ENCODE measurements at regions not wholly inside any gene's neighbourhood (a gene's known extent, or its start where the extent isn't known, plus 50 kb on each side); places are given as distances from the start of the nearest gene placed in this dataset.

GRCh38 chr1:232184561-232185530 lies 445.1 kb downstream of the SIPA1L2 start:
- no peak for DNase-seq
- Histone ChIP-seq H3K27ac (no peak overlapping the region), H3K4me1 (peaks cover 8 to 18% of the 10 kb centered on the region in 2 donors), H3K9me3 (no peaks in the 10 kb centered on the region), H3K27me3 (no peaks in the 10 kb centered on the region), H3K4me3 (replicated peaks in 1 of 3) (no peak overlapping the region), H3K36me3 (no peaks in the 10 kb centered on the region)
- WGBS, 2 donors, result 91 to 93% methylated on average over 18 of the region's 18 CpGs
- TF ChIP-seq CTCF (IDR thresholded peaks at IDR 0.05) (no peak), POLR2A (IDR thresholded peaks at IDR 0.05) (no peak)
- intact Hi-C loops (cut with DNase I), result no loop called here

GRCh38 chr1:232183802-232184201 lies 446.1 kb downstream of the SIPA1L2 start:
- peaks cover 14 to 23% of the 10 kb centered on the region in 2 donors for H3K4me1 ChIP-seq
- no peak for DNase-seq
- H3K9me3 ChIP-seq, result no peaks in the 10 kb centered on the region
- no peak overlapping the region for H3K27ac ChIP-seq
- intact Hi-C loops (cut with DNase I), result no loop called here
- H3K27me3 ChIP-seq, result no peaks in the 10 kb centered on the region
- no peak overlapping the region for H3K4me3 ChIP-seq (replicated peaks in 1 of 3)
- H3K36me3 ChIP-seq, result no peaks in the 10 kb centered on the region
- TF ChIP-seq POLR2A (IDR thresholded peaks at IDR 0.05) (no peak), CTCF (IDR thresholded peaks at IDR 0.05) (no peak)

- Histone ChIP-seq H3K36me3 (no peaks in the 10 kb centered on the region), H3K27ac (no peak overlapping the region), H3K4me1 (peaks cover 14 to 23% of the 10 kb centered on the region in 2 donors), H3K27me3 (no peaks in the 10 kb centered on the region), H3K9me3 (no peaks in the 10 kb centered on the region), H3K4me3 (replicated peaks in 1 of 3) (no peak overlapping the region)
- DNase-seq, result no peak
- WGBS, 2 donors, result 82 to 84% methylated on average over 8 of the region's 8 CpGs
- intact Hi-C loops (cut with DNase I), result no loop called here
- TF ChIP-seq POLR2A (IDR thresholded peaks at IDR 0.05) (no peak), CTCF (IDR thresholded peaks at IDR 0.05) (no peak)
Observed at GRCh38 chr1:232183266-232183800, 446.6 kb downstream of the SIPA1L2 start.

- no peak for DNase-seq
- 84 to 91% methylated on average over 7 to 8 of the region's 8 CpGs for WGBS, 2 donors
- Histone ChIP-seq H3K27me3 (no peaks in the 10 kb centered on the region), H3K9me3 (no peaks in the 10 kb centered on the region), H3K4me1 (peaks cover 14 to 23% of the 10 kb centered on the region in 2 donors), H3K36me3 (no peaks in the 10 kb centered on the region), H3K4me3 (replicated peaks in 1 of 3) (no peak overlapping the region), H3K27ac (no peak overlapping the region)
- intact Hi-C loops (cut with DNase I), result no loop called here
- TF ChIP-seq CTCF (IDR thresholded peaks at IDR 0.05) (no peak), POLR2A (IDR thresholded peaks at IDR 0.05) (no peak)
Observed at GRCh38 chr1:232182236-232182635, 447.7 kb downstream of the SIPA1L2 start.

GRCh38 chr1:232180779-232181136 lies 449.2 kb downstream of the SIPA1L2 start:
- intact Hi-C loops (cut with DNase I), result no loop called here
- TF ChIP-seq CTCF (IDR thresholded peaks at IDR 0.05), result no peak
- TF ChIP-seq POLR2A (IDR thresholded peaks at IDR 0.05), result no peak
- Histone ChIP-seq H3K36me3 (no peaks in the 10 kb centered on the region), H3K9me3 (no peaks in the 10 kb centered on the region), H3K4me3 (replicated peaks in 1 of 3) (no peak overlapping the region), H3K27ac (no peak overlapping the region), H3K27me3 (no peaks in the 10 kb centered on the region), H3K4me1 (peaks cover 5 to 11% of the 10 kb centered on the region in 2 donors)
- 93 to 99% methylated on average over 3 of the region's 3 CpGs for WGBS, 2 donors
- no peak for DNase-seq
